ENCODE measurements at regions not wholly inside any gene's neighbourhood (a gene's known extent, or its start where the extent isn't known, plus 50 kb on each side); places are given as distances from the start of the nearest gene placed in this dataset.

- no peaks in the 10 kb centered on the region for H3K36me3 Mint-ChIP-seq (ENCODE audit: low read depth, unreplicated experiment)
- H3K27ac Mint-ChIP-seq (ENCODE audit: unreplicated experiment): no peak overlapping the region
- no peaks in the 10 kb centered on the region for H3K9me3 Mint-ChIP-seq (ENCODE audit: unreplicated experiment)
- no peak overlapping the region for H3K4me3 Mint-ChIP-seq (ENCODE audit: unreplicated experiment)
- no peak for DNase-seq (ENCODE audit: low spot score)
- no peak for TF ChIP-seq CTCF (IDR thresholded peaks at IDR 0.05; ENCODE audit: unreplicated experiment)
- peaks cover 1% of the 10 kb centered on the region for H3K27me3 Mint-ChIP-seq (ENCODE audit: unreplicated experiment)
- H3K4me1 Mint-ChIP-seq (ENCODE audit: unreplicated experiment): peaks cover 6% of the 10 kb centered on the region
Observed at GRCh38 chr12:42809226-42809625, 219.7 kb upstream of the PRICKLE1 start.

GRCh38 chr12:42807766-42808165 is 218.2 kb upstream of the PRICKLE1 start:
- Mint-ChIP-seq H3K9me3 (ENCODE audit: unreplicated experiment) (no peaks in the 10 kb centered on the region), H3K27ac (ENCODE audit: unreplicated experiment) (no peak overlapping the region), H3K36me3 (ENCODE audit: low read depth, unreplicated experiment) (no peaks in the 10 kb centered on the region), H3K27me3 (ENCODE audit: unreplicated experiment) (peaks cover 1% of the 10 kb centered on the region), H3K4me1 (ENCODE audit: unreplicated experiment) (peaks cover 2% of the 10 kb centered on the region), H3K4me3 (ENCODE audit: unreplicated experiment) (no peak overlapping the region)
- DNase-seq (ENCODE audit: low spot score): no peak
- TF ChIP-seq CTCF (IDR thresholded peaks at IDR 0.05; ENCODE audit: unreplicated experiment): no peak

GRCh38 chr12:42807251-42807650 is 217.7 kb upstream of the PRICKLE1 start:
- Mint-ChIP-seq H3K36me3 (ENCODE audit: low read depth, unreplicated experiment) (no peaks in the 10 kb centered on the region), H3K4me1 (ENCODE audit: unreplicated experiment) (no peaks in the 10 kb centered on the region), H3K27me3 (ENCODE audit: unreplicated experiment) (peaks cover 1% of the 10 kb centered on the region), H3K27ac (ENCODE audit: unreplicated experiment) (no peak overlapping the region), H3K9me3 (ENCODE audit: unreplicated experiment) (no peaks in the 10 kb centered on the region), H3K4me3 (ENCODE audit: unreplicated experiment) (no peak overlapping the region)
- DNase-seq (ENCODE audit: low spot score): no peak
- TF ChIP-seq CTCF (IDR thresholded peaks at IDR 0.05; ENCODE audit: unreplicated experiment): no peak

GRCh38 chr12:42804928-42805327 is 215.4 kb upstream of the PRICKLE1 start:
- no peak for DNase-seq (ENCODE audit: low spot score)
- Mint-ChIP-seq H3K36me3 (ENCODE audit: low read depth, unreplicated experiment) (no peaks in the 10 kb centered on the region), H3K27me3 (ENCODE audit: unreplicated experiment) (no peaks in the 10 kb centered on the region), H3K4me1 (ENCODE audit: unreplicated experiment) (no peaks in the 10 kb centered on the region), H3K4me3 (ENCODE audit: unreplicated experiment) (no peak overlapping the region), H3K9me3 (ENCODE audit: unreplicated experiment) (no peaks in the 10 kb centered on the region), H3K27ac (ENCODE audit: unreplicated experiment) (no peak overlapping the region)
- TF ChIP-seq CTCF (IDR thresholded peaks at IDR 0.05; ENCODE audit: unreplicated experiment): no peak

GRCh38 chr12:42802785-42803189 is 213.2 kb upstream of the PRICKLE1 start:
- no peaks in the 10 kb centered on the region for H3K36me3 Mint-ChIP-seq (ENCODE audit: low read depth, unreplicated experiment)
- H3K4me3 Mint-ChIP-seq (ENCODE audit: unreplicated experiment): no peak overlapping the region
- H3K4me1 Mint-ChIP-seq (ENCODE audit: unreplicated experiment): no peaks in the 10 kb centered on the region
- H3K27me3 Mint-ChIP-seq (ENCODE audit: unreplicated experiment): peaks cover 2% of the 10 kb centered on the region
- H3K9me3 Mint-ChIP-seq (ENCODE audit: unreplicated experiment): no peaks in the 10 kb centered on the region
- H3K27ac Mint-ChIP-seq (ENCODE audit: unreplicated experiment): no peak overlapping the region
- TF ChIP-seq CTCF (IDR thresholded peaks at IDR 0.05; ENCODE audit: unreplicated experiment): no peak
- no peak for DNase-seq (ENCODE audit: low spot score)

Measured in endothelial cell (in vitro differentiated cells).